HEK293 (cell line): ENCODE measurements at regions not wholly inside any gene's neighbourhood (a gene's known extent, or its start where the extent isn't known, plus 50 kb on each side); places are given as distances from the start of the nearest gene placed in this dataset.

ENCODE experiments used
- CTCF ChIA-PET: fragments of 350-600 bp; formaldehyde crosslinking; extraction: SDS; loops from one replicate; lab custom pipeline; 2021; ENCODE audit warnings: antibody characterized with exemption; lab: Yijun Ruan, JAX
- POLR2A ChIA-PET: fragments of 300-600 bp; formaldehyde crosslinking; extraction: SDS; loops from one replicate; lab custom pipeline; 2020; ENCODE audit warnings: antibody characterized with exemption, inconsistent platforms; lab: Yijun Ruan, JAX
- H3K27ac ChIP-seq: fragments of 200-500 bp; sonication (Bioruptor generic); 2 replicates; pipeline ENCODE4 v1.5.1; 2014; ENCODE audit warnings: low read depth, low read length, control low read depth, inconsistent platforms; ENCODE audit errors: extremely low read depth
- H3K36me3 ChIP-seq, 2 experiments: fragments of 200-500 bp in 1 of 2; sonication (Bioruptor generic) in 1 of 2; 1 replicate in 1 of 2; 2 replicates in 1 of 2; pipeline ENCODE4 v1.5.1; 2014 to 2017; ENCODE audit warnings: inconsistent platforms in 2 of 2, low read length in 2 of 2; ENCODE audit not compliant: control insufficient read depth in 2 of 2, insufficient read depth in 1 of 2
- H3K4me1 ChIP-seq: fragments of 200-500 bp; sonication (Bioruptor generic); 2 replicates; pipeline ENCODE4 v1.5.1; 2014; ENCODE audit warnings: mild to moderate bottlenecking, low read length, inconsistent platforms; ENCODE audit not compliant: control insufficient read depth, insufficient read depth
- H3K4me3 ChIP-seq: 2 replicates; pipeline ENCODE4 v1.5.1; 2011; ENCODE audit warnings: low read depth, mild to moderate bottlenecking, control low read depth, low read length, moderate library complexity
- H3K9me3 ChIP-seq: fragments of 200-500 bp; sonication (Bioruptor generic); 2 replicates; pipeline ENCODE4 v1.5.1; 2014; ENCODE audit warnings: low read depth, low read length, inconsistent platforms; ENCODE audit not compliant: control insufficient read depth, insufficient read depth
- BCL6B ChIP-seq: fragments of 450-650 bp; formaldehyde crosslinking; IDR thresholded peaks from 2 replicates; pipeline ENCODE4 v1.5.1; 2017; ENCODE audit warnings: missing biosample characterization, missing genetic modification characterization
- GLIS1 ChIP-seq: fragments of 450-650 bp; formaldehyde crosslinking; IDR thresholded peaks from 2 replicates; pipeline ENCODE4 v1.5.1; 2016; ENCODE audit warnings: missing biosample characterization, missing genetic modification characterization
- GLIS2 ChIP-seq: fragments of 450-650 bp; formaldehyde crosslinking; IDR thresholded peaks from 2 replicates; pipeline ENCODE4 v1.5.1; 2016; ENCODE audit warnings: missing biosample characterization, missing genetic modification characterization
- KLF1 ChIP-seq: fragments of 450-650 bp; formaldehyde crosslinking; IDR thresholded peaks from 2 replicates; pipeline ENCODE4 v1.5.1; 2016; ENCODE audit warnings: missing biosample characterization, missing genetic modification characterization
- SETDB1 ChIP-seq: IDR thresholded peaks from one replicate; pipeline ENCODE4 v1.6.1; 2017; ENCODE audit warnings: mild to moderate bottlenecking, low read length, moderate library complexity, mixed read lengths; ENCODE audit not compliant: insufficient read length
- ZBTB1 ChIP-seq: fragments of 450-650 bp; formaldehyde crosslinking; IDR thresholded peaks from 2 replicates; pipeline ENCODE4 v1.5.1; 2016; ENCODE audit warnings: missing biosample characterization, missing genetic modification characterization
- ZBTB10 ChIP-seq: fragments of 450-650 bp; formaldehyde crosslinking; IDR thresholded peaks from 2 replicates; pipeline ENCODE4 v1.5.1; 2016; ENCODE audit warnings: missing biosample characterization, missing genetic modification characterization
- ZBTB7A ChIP-seq: fragments of 450-650 bp; formaldehyde crosslinking; IDR thresholded peaks from 2 replicates; pipeline ENCODE4 v1.5.1; 2016; ENCODE audit warnings: low read depth, missing biosample characterization, missing genetic modification characterization
- ZNF138 ChIP-seq: fragments of 450-650 bp; formaldehyde crosslinking; IDR thresholded peaks from 2 replicates; pipeline ENCODE4 v1.5.1; 2016; ENCODE audit warnings: missing biosample characterization, missing genetic modification characterization, borderline replicate concordance
- ZNF169 ChIP-seq: fragments of 450-650 bp; formaldehyde crosslinking; IDR thresholded peaks from 2 replicates; pipeline ENCODE4 v1.5.1; 2016; ENCODE audit warnings: missing biosample characterization, missing genetic modification characterization
- ZNF2 ChIP-seq: fragments of 450-650 bp; formaldehyde crosslinking; IDR thresholded peaks from 2 replicates; pipeline ENCODE4 v1.5.1; 2016; ENCODE audit warnings: missing biosample characterization, missing genetic modification characterization
- ZNF23 ChIP-seq: fragments of 450-650 bp; formaldehyde crosslinking; IDR thresholded peaks from 2 replicates; pipeline ENCODE4 v1.5.1; 2016; ENCODE audit warnings: missing biosample characterization, missing genetic modification characterization, borderline replicate concordance
- ZNF426 ChIP-seq: fragments of 450-650 bp; formaldehyde crosslinking; IDR thresholded peaks from 2 replicates; pipeline ENCODE4 v1.5.1; 2017; ENCODE audit warnings: missing biosample characterization, missing genetic modification characterization, mild to moderate bottlenecking, inconsistent platforms, moderate library complexity
- ZNF433 ChIP-seq: fragments of 450-650 bp; formaldehyde crosslinking; IDR thresholded peaks from 2 replicates; pipeline ENCODE4 v1.5.1; 2016; ENCODE audit warnings: missing biosample characterization, missing genetic modification characterization, low read depth
- ZNF544 ChIP-seq: fragments of 450-650 bp; formaldehyde crosslinking; IDR thresholded peaks from 2 replicates; pipeline ENCODE4 v1.5.0; 2017; ENCODE audit warnings: missing biosample characterization, missing genetic modification characterization
- ZNF548 ChIP-seq: fragments of 450-650 bp; formaldehyde crosslinking; IDR thresholded peaks from 2 replicates; pipeline ENCODE4 v1.5.1; 2016; ENCODE audit warnings: missing biosample characterization, missing genetic modification characterization
- ZNF596 ChIP-seq: fragments of 450-650 bp; IDR thresholded peaks from 2 replicates; pipeline ENCODE4 v1.5.0; 2018; ENCODE audit warnings: missing biosample characterization, mild to moderate bottlenecking, missing genetic modification characterization, moderate library complexity
- ZNF626 ChIP-seq: fragments of 450-650 bp; sonication (Bioruptor Pico); formaldehyde crosslinking; IDR thresholded peaks from 2 replicates; pipeline ENCODE4 v1.5.1; 2018; ENCODE audit warnings: missing biosample characterization, missing genetic modification characterization, inconsistent platforms
- ZNF654 ChIP-seq: fragments of 450-650 bp; formaldehyde crosslinking; IDR thresholded peaks from 2 replicates; pipeline ENCODE4 v1.5.1; 2016; ENCODE audit warnings: low read depth, missing biosample characterization, missing genetic modification characterization
- ZNF670 ChIP-seq: fragments of 450-650 bp; formaldehyde crosslinking; IDR thresholded peaks from 2 replicates; pipeline ENCODE4 v1.5.1; 2016; ENCODE audit warnings: missing biosample characterization, missing genetic modification characterization, low read depth
- ZNF768 ChIP-seq: fragments of 450-650 bp; formaldehyde crosslinking; IDR thresholded peaks from 2 replicates; pipeline ENCODE4 v1.5.1; 2018; ENCODE audit warnings: missing biosample characterization, mild to moderate bottlenecking, missing genetic modification characterization
- TF ChIP-seq, protein P1 (sequence below): sonication (generic); formaldehyde crosslinking; IDR thresholded peaks from 2 replicates; pipeline ENCODE4 v1.8.1; 2022; ENCODE audit warnings: mild to moderate bottlenecking, moderate library complexity, missing genetic modification reagents
- TF ChIP-seq, protein P2 (sequence below): fragments of 450-650 bp; formaldehyde crosslinking; IDR thresholded peaks from 2 replicates; pipeline ENCODE4 v1.5.1; 2016; ENCODE audit warnings: missing biosample characterization, missing genetic modification characterization

- TF ChIP-seq, protein P1, sequence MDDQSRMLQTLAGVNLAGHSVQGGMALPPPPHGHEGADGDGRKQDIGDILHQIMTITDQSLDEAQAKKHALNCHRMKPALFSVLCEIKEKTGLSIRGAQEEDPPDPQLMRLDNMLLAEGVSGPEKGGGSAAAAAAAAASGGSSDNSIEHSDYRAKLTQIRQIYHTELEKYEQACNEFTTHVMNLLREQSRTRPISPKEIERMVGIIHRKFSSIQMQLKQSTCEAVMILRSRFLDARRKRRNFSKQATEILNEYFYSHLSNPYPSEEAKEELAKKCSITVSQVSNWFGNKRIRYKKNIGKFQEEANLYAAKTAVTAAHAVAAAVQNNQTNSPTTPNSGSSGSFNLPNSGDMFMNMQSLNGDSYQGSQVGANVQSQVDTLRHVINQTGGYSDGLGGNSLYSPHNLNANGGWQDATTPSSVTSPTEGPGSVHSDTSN = no peak
- TF ChIP-seq ZBTB1 (tag by site-specific recombination) (no peak), SETDB1 (no peak), ZNF169 (tag by site-specific recombination) (no peak), ZNF626 (no peak), ZNF596 (tag by site-specific recombination) (no peak)
These were observed 84.2 kb upstream of the BMP4 start (continued) for GRCh38 chr14:54040846-54041245.

DNA sequence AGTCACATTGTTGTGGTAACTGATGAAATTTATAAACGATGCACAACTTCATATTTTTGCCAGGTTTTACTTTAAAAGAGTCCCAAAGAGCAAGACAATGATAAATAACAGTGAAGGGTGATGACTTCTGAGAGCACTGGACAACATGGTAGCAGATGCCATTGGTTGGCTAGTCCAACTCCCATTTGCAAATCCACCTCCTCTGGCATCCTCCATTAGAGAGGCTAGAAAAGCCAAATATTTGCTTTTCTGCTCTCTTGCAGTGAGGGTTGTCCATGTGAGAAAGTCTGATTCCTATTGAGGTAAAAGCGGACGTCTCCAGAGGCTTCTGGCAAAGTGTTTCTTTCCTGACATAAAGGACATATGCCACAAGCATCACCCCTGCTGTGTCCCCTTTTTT lies 89.6 kb upstream of the BMP4 start:
- POLR2A ChIA-PET = no interaction called here
- CTCF ChIA-PET = no interaction called here
- Histone ChIP-seq H3K4me3 (no peak overlapping the region), H3K36me3 (no peaks in the 10 kb centered on the region), H3K27ac (no peak overlapping the region), H3K9me3 (no peaks in the 10 kb centered on the region), H3K4me1 (no peaks in the 10 kb centered on the region)
- no peak for TF ChIP-seq KLF1 (tag by site-specific recombination)
- no peak for TF ChIP-seq GLIS2 (tag by site-specific recombination)
- no peak for TF ChIP-seq ZNF169 (tag by site-specific recombination)
- no peak for TF ChIP-seq ZNF670 (tag by site-specific recombination)
- no peak for TF ChIP-seq ZNF2 (tag by site-specific recombination)
- TF ChIP-seq ZNF654 (tag by site-specific recombination) = no peak
- TF ChIP-seq ZNF548 (tag by site-specific recombination) = no peak
- TF ChIP-seq GLIS1 (tag by site-specific recombination) = no peak
- TF ChIP-seq ZNF23 (tag by site-specific recombination) = no peak
- no peak for TF ChIP-seq ZNF768 (tag by site-specific recombination)
- no peak for TF ChIP-seq ZNF426 (tag by site-specific recombination)
- TF ChIP-seq ZBTB10 (tag by site-specific recombination) = no peak
- no peak for TF ChIP-seq ZNF544
- TF ChIP-seq ZBTB7A (tag by site-specific recombination) = no peak
- TF ChIP-seq ZNF138 (tag by site-specific recombination) = no peak
- no peak for TF ChIP-seq ZNF433 (tag by site-specific recombination)
- TF ChIP-seq BCL6B (tag by site-specific recombination) = no peak
- TF ChIP-seq, protein P2, sequence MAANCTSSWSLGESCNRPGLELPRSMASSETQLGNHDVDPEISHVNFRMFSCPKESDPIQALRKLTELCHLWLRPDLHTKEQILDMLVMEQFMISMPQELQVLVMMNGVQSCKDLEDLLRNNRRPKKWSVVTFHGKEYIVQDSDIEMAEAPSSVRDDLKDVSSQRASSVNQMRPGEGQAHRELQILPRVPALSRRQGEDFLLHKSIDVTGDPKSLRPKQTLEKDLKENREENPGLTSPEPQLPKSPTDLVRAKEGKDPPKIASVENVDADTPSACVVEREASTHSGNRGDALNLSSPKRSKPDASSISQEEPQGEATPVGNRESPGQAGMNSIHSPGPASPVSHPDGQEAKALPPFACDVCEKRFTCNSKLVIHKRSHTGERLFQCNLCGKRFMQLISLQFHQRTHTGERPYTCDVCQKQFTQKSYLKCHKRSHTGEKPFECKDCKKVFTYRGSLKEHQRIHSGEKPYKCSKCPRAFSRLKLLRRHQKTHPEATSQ (tag by site-specific recombination) = no peak
